Fibroblast of mammary gland (primary cell): ENCODE measurements at regions not wholly inside any gene's neighbourhood (a gene's known extent, or its start where the extent isn't known, plus 50 kb on each side); places are given as distances from the start of the nearest gene placed in this dataset.

Experiments used
- DNase-seq: peaks from one replicate; pipeline ENCODE4 v3.0.0-alpha.2; 2010; ENCODE audit warnings: low read depth
- H3K4me3 ChIP-seq: 2 replicates; pipeline ENCODE4 v1.5.1; 2011; ENCODE audit warnings: low read depth, mild to moderate bottlenecking, low read length, moderate library complexity; ENCODE audit not compliant: control insufficient read depth
- TF ChIP-seq, protein P1 (sequence below): conservative IDR thresholded peaks from 2 replicates; pipeline ENCODE4 v1.5.1; 2011; ENCODE audit warnings: low read depth, low read length, inconsistent platforms; ENCODE audit not compliant: control insufficient read depth, insufficient read depth

DNA sequence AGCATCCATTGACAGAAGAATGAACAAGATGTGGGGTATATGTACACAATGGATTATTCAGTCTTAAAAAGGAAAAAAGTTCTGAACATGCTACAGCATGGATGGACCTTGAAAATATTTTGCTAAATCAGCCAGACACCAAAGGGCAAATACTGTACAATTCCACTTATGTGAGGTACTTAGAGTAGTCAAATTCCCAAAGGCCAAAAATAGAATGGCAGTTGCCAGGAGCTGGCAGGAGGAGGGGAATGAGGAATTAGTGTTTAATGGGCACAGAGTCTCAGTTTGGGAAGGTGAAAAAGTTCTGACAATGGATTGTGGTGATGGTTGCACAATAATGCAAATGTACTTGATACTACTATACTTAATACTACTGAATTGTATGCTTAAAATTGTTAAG is 193.2 kb downstream of the MBD2 start:
- DNase-seq = no peak
- TF ChIP-seq, protein P1, sequence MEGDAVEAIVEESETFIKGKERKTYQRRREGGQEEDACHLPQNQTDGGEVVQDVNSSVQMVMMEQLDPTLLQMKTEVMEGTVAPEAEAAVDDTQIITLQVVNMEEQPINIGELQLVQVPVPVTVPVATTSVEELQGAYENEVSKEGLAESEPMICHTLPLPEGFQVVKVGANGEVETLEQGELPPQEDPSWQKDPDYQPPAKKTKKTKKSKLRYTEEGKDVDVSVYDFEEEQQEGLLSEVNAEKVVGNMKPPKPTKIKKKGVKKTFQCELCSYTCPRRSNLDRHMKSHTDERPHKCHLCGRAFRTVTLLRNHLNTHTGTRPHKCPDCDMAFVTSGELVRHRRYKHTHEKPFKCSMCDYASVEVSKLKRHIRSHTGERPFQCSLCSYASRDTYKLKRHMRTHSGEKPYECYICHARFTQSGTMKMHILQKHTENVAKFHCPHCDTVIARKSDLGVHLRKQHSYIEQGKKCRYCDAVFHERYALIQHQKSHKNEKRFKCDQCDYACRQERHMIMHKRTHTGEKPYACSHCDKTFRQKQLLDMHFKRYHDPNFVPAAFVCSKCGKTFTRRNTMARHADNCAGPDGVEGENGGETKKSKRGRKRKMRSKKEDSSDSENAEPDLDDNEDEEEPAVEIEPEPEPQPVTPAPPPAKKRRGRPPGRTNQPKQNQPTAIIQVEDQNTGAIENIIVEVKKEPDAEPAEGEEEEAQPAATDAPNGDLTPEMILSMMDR = no peak
- no peak overlapping the region for H3K4me3 ChIP-seq

DNA sequence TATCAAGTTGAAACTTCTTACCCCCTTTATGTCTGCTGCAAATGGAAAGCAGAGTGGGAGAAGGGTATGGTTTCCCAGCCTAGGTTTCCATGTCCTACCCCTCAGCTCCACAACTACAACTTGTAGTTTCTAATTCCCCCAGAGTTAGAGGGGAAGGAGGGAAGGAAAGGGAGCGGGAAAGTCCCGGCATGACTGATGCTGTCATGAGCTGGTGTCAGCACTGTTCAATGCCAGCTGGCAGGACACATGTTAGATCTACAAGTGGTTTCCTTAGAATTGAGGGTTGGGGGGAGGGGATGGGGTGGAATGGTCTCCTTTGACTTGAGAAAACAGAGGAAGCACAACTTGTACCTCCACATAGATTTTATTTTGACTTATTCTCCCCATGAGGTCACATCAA is 194.0 kb downstream of the MBD2 start:
- DNase-seq = no peak
- no peak overlapping the region for H3K4me3 ChIP-seq
- TF ChIP-seq, protein P1 = no peak

DNA sequence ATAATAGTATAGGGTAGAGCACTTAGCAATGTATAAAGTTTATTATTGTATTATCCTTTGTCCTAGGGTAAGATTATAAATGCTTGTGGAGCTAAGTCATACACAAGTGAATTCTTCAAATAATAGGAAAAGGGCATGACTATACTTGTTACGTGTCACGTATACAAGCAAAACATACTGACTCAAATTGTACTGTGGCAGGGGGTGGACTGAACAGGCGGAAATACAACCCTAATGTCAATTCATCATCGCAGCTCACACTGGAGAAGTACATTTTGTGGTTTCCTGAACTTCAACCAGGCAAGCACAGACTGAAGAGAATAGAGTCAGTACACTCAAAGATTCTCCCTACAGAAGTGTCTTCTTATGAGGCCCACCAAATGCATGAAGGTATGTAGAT is 201.0 kb downstream of the MBD2 start:
- peak; percentile 57 for DNase-seq
- TF ChIP-seq, protein P1 = no peak
- H3K4me3 ChIP-seq = no peak overlapping the region

DNA sequence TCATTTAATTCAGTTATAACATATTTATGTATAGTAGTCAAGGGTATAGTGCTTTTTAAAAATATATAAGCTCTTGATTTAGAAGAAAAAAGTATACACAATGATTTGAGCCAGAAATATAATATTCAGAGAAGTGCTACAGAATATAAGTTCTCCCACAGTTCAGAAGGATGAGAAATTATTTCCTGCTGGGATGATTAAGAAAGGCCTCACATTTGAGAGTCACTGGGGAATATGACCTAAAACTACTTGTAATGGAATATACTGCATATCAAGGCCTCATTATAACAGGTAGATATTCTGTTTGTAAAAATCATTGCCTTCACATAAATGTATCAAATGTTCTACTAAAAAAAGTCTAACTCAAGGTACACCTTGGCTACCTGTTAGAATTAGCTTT is 203.5 kb downstream of the MBD2 start:
- TF ChIP-seq, protein P1 = no peak
- peak; percentile 14 for DNase-seq
- H3K4me3 ChIP-seq = no peak overlapping the region

DNA sequence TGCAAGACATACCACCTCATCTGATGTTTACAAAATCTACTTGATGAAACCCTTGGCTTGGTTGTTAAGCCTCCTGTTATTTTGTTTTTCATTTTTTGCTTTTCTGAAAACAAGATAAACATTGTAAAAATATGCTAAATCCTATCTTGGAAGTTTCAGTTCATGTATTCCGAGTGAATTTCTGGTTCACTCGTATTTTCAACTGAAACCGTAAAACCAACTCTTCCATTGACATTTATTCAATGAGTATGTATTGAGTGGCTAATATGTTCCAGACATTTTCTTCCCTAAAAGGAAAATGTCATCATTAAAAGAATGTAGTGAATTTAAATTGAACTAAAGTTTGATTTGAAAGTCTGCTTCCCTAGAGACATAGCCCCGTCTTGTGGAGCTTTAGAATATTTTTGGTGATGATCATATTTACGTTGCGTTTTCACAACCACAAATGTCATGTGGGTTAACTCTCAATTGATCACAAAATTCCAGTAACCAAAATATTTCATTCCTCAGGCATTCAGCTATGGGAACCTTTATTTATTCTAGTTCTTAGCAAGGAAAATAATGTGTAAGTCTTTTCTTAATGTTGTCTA is 204.2 kb downstream of the MBD2 start:
- DNase-seq = peak; percentile 22
- TF ChIP-seq, protein P1 = no peak
- no peak overlapping the region for H3K4me3 ChIP-seq

DNA sequence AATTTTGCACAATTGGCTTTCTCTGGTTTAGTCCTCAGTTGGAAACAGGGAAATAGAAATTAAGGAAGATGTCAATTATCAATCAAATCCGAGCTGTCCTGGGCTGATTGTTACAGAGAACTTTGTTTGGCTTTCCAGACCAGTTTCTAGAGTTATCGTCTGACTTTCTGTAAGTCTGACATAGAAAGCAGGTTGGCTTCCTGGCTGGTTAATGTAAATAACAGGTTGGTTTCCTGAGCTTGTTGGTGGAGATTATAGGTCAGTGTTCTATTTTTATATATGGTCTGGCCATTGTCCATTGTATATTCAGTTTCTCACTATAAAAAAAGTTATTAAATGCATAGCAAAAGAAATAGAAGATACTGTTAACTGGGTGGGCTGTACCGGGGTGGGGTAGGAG is 204.8 kb downstream of the MBD2 start:
- no peak overlapping the region for H3K4me3 ChIP-seq
- TF ChIP-seq, protein P1 = no peak
- no peak for DNase-seq

DNA sequence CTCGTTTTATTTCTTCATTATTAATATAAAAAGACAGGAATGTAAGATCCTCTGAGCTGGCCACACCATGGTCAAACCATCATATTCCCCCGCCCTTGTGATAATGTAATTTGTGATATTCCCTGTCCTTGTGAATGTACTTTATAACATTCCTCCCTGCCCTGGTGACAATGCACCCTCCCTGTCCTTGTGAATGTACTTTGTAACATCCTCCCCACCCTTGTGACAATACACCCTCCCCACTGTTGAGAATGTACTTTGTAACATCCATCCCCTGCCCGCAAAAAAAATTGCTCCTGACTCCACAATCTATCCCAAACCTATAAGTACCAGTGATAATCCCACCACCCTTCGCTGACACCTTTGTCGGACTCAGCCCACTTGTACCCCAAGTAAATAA is 211.0 kb downstream of the MBD2 start:
- TF ChIP-seq, protein P1 = no peak
- no peak overlapping the region for H3K4me3 ChIP-seq
- no peak for DNase-seq
